Cardiac muscle cell (in vitro differentiated cells and primary cell): ENCODE measurements at regions not wholly inside any gene's neighbourhood (a gene's known extent, or its start where the extent isn't known, plus 50 kb on each side); places are given as distances from the start of the nearest gene placed in this dataset.
"Not testable (repeated sequence)": the region's sequence is repeated elsewhere in the genome, so short reads cannot be mapped to it uniquely, and the experiment has no call there.

Source experiments
- DNase-seq, 2 donors: peaks; one replicate each; pipeline versions ENCODE4 v3.0.0 to v3.0.0-alpha.2; 2010 to 2017; ENCODE audit warnings: low read depth in 1 of 2, low spot score in 1 of 2
- H3K27ac ChIP-seq: fragments of 200-600 bp; sonication (generic); 2 replicates; pipeline ENCODE4 v1.5.1; 2016
- H3K27me3 ChIP-seq: fragments of 200-600 bp; sonication (generic); 2 replicates; pipeline ENCODE4 v1.6.0; 2016; ENCODE audit warnings: control low read depth
- H3K36me3 ChIP-seq: fragments of 200-600 bp; sonication (generic); 2 replicates; pipeline ENCODE4 v1.5.1; 2016; ENCODE audit warnings: control low read depth
- H3K4me1 ChIP-seq: fragments of 200-600 bp; sonication (generic); 2 replicates; pipeline ENCODE4 v1.8.1; 2017; ENCODE audit warnings: low read depth, mild to moderate bottlenecking, mixed run types
- H3K4me3 ChIP-seq: fragments of 200-600 bp; sonication (generic); 2 replicates; pipeline ENCODE4 v1.5.1; 2016; ENCODE audit warnings: mild to moderate bottlenecking
- H3K9me3 ChIP-seq: fragments of 200-600 bp; sonication (generic); 2 replicates; pipeline ENCODE4 v1.5.1; 2017; ENCODE audit warnings: low read depth, mild to moderate bottlenecking, control low read depth
- CTCF ChIP-seq: IDR thresholded peaks from 2 replicates; pipeline ENCODE4 v1.5.1; 2012; ENCODE audit warnings: low read depth, mild to moderate bottlenecking, low read length

DNA sequence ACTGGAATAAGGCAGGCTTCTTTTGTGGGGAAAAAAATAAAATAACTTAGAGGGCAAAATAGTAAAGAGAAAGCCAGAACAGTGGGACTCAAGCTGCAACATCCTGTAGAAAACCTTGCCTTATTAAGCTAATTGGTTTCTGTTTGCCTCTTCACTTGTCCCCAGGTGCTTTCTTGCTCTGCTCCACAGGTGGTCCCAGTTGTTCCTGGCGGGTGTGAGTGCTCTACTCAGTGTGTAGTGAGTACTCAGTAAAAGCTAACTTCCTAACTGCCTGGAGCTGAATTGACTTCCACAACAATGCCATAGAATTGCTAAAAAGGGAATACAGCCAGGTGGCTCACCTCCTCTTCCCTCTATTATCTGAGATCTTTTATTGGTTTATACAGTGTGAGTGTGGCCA is 930.2 kb downstream of the C4orf33 start:
- Histone ChIP-seq H3K36me3 (no peaks in the 10 kb centered on the region), H3K4me1 (peaks cover 10% of the 10 kb centered on the region), H3K27ac (no peak overlapping the region), H3K9me3 (no peaks in the 10 kb centered on the region), H3K27me3 (peaks cover 13% of the 10 kb centered on the region), H3K4me3 (no peak overlapping the region)
- DNase-seq = peak in 1 of 2 donors; percentile 7
- no peak for TF ChIP-seq CTCF

- Histone ChIP-seq H3K4me1 (peaks cover 10% of the 10 kb centered on the region), H3K27ac (no peak overlapping the region), H3K4me3 (no peak overlapping the region)
Observed at GRCh38 chr4:130027973-130028372, 932.0 kb downstream of the C4orf33 start.

DNA sequence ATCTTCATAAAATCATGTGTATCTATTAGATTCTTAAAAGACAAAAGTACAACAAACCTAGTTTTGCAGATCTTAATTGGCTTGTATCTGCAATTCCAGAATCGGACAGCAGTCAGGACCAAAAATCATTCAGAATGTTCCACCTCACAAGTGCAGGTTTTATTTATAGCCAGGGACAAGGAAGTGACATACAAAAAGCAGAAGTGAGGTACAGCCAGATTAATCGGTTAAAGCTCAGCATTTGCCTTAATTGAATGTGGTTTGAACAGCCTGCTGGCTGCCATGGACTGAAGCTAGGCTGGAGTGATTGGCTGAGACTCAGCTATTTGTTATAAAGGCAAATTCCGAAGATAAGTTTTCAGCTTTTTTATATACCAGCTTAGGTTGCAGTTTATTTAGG is 932.6 kb downstream of the C4orf33 start:
- Histone ChIP-seq H3K27ac (no peak overlapping the region), H3K4me1 (peaks cover 10% of the 10 kb centered on the region), H3K36me3 (no peaks in the 10 kb centered on the region), H3K9me3 (no peaks in the 10 kb centered on the region), H3K4me3 (no peak overlapping the region), H3K27me3 (peaks cover 17% of the 10 kb centered on the region)
- DNase-seq = peak in 1 of 2 donors; percentile 17
- no peak for TF ChIP-seq CTCF

More at GRCh38 chr4:130027973-130028372, 932.0 kb downstream of the C4orf33 start:
- no peaks in the 10 kb centered on the region for H3K9me3 ChIP-seq
- H3K36me3 ChIP-seq = no peaks in the 10 kb centered on the region
- H3K27me3 ChIP-seq = peaks cover 17% of the 10 kb centered on the region
- no peak for DNase-seq
- no peak for TF ChIP-seq CTCF

GRCh38 chr4:130029442-130029841 is 933.5 kb downstream of the C4orf33 start:
- no peaks in the 10 kb centered on the region for H3K9me3 ChIP-seq
- no peak overlapping the region for H3K4me3 ChIP-seq
- H3K4me1 ChIP-seq = peaks cover 10% of the 10 kb centered on the region
- peaks cover 17% of the 10 kb centered on the region for H3K27me3 ChIP-seq
- H3K27ac ChIP-seq = no peak overlapping the region
- TF ChIP-seq CTCF = no peak
- H3K36me3 ChIP-seq = no peaks in the 10 kb centered on the region
- DNase-seq = no peak

- H3K27me3 ChIP-seq = peaks cover 15% of the 10 kb centered on the region
- TF ChIP-seq CTCF = no peak
- peaks cover 10% of the 10 kb centered on the region for H3K4me1 ChIP-seq
- H3K27ac ChIP-seq = no peak overlapping the region
- no peak overlapping the region for H3K4me3 ChIP-seq
- DNase-seq = no peak
- H3K9me3 ChIP-seq = no peaks in the 10 kb centered on the region
- H3K36me3 ChIP-seq = no peaks in the 10 kb centered on the region
Observed at GRCh38 chr4:130031858-130032257, 935.9 kb downstream of the C4orf33 start.

DNA sequence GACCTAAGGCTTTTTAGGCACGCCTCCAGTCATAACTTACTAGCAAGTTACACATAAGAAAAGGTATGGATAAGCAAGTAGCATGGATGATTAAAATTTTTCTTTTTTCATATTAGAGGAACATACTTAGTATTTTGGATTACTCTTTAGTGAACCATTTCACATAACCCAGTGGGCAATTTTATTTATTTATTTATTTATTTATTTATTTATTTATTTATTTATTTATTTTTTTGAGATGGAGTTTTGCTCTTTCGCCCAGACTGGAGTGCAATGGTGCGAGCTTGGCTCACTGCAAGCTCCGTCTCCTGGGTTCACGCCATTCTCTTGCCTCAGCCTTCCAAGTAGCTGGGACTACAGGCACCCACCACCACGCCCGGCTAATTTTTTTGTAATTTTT is 937.7 kb downstream of the C4orf33 start:
- not testable (repeated sequence) for H3K9me3 ChIP-seq, H3K4me3 ChIP-seq, DNase-seq, H3K27me3 ChIP-seq, H3K36me3 ChIP-seq, H3K27ac ChIP-seq, H3K4me1 ChIP-seq
